HCT116 (cell line): ENCODE measurements at regions not wholly inside any gene's neighbourhood (a gene's known extent, or its start where the extent isn't known, plus 50 kb on each side); places are given as distances from the start of the nearest gene placed in this dataset.

ENCODE experiments used
- ATAC-seq: fragments of 200-7000 bp; cut with Tn5 transposase; 2 replicates; pipeline ENCODE4 v1.9.1; 2020; ENCODE audit warnings: mild to moderate bottlenecking, moderate library complexity
- BruUV-seq: library from RNA; stranded (reverse); fragments of 400-500 nt; replicated peaks from 2 replicates; lab custom pipeline; 2021; lab: Mats Ljungman, UMichigan
- CTCF ChIA-PET: fragments of 300-600 bp; sonication (Branson Sonifier 250); formaldehyde crosslinking; loops from one replicate; lab custom pipeline; 2021; ENCODE audit warnings: antibody characterized with exemption; lab: Charles Lee
- POLR2A ChIA-PET: fragments of 300-600, 350-600 bp; sonication (Branson Sonifier 250); formaldehyde crosslinking; loops from one replicate; lab custom pipeline; 2021; ENCODE audit warnings: antibody characterized with exemption; lab: Charles Lee
- RAD21 ChIA-PET, 2 experiments: fragments of 300-600 bp; sonication (Branson Sonifier 250); formaldehyde crosslinking; loops; one replicate each; lab custom pipeline; 2023; ENCODE audit warnings: low total read pairs in 2 of 2; ENCODE audit not compliant: uncharacterized antibody in 2 of 2, unreplicated experiment in 2 of 2, low non-redundant PET in 1 of 2; lab: Charles Lee
- DNase-seq: peaks from one replicate; pipeline ENCODE4 v3.0.0-alpha.2; 2010; ENCODE audit warnings: low read depth, low spot score
- H2AFZ ChIP-seq: fragments of 200-600 bp; shearing (Covaris generic), sonication (generic); 2 replicates; pipeline ENCODE4 v1.6.1; 2017; ENCODE audit warnings: low read depth, mixed run types, mixed read lengths, antibody characterized with exemption, low read length; ENCODE audit not compliant: poor library complexity, severe bottlenecking
- H3K27ac ChIP-seq: 2 replicates; pipeline ENCODE4 v1.5.1; 2012; ENCODE audit warnings: low read depth, low read length
- H3K27me3 ChIP-seq: fragments of 200-600 bp; sonication (generic); 2 replicates; pipeline ENCODE4 v1.6.1; 2016; ENCODE audit warnings: mixed run types, low read length, mixed read lengths; ENCODE audit not compliant: insufficient read depth
- H3K36me3 ChIP-seq, 2 experiments: fragments of 200-500 bp in 1 of 2; fragments of 200-600 bp in 1 of 2; sonication (Bioruptor generic) in 1 of 2; sonication (generic) in 1 of 2; 2 replicates each; pipeline versions ENCODE4 v1.5.1 to v1.6.1; 2014 to 2016; ENCODE audit warnings: low read length in 2 of 2, inconsistent platforms in 1 of 2, mixed read lengths in 1 of 2, mixed run types in 1 of 2; ENCODE audit not compliant: insufficient read depth in 2 of 2, control insufficient read depth in 1 of 2
- H3K4me1 ChIP-seq, 2 experiments: fragments of 200-600 bp in 1 of 2; sonication (generic) in 1 of 2; 2 replicates each; pipeline versions ENCODE4 v1.5.1 to v1.6.1; 2012 to 2017; ENCODE audit warnings: low read length in 2 of 2, inconsistent platforms in 1 of 2, mild to moderate bottlenecking in 1 of 2, mixed read lengths in 1 of 2, mixed run types in 1 of 2, moderate library complexity in 1 of 2; ENCODE audit not compliant: insufficient read depth in 2 of 2, control insufficient read depth in 1 of 2
- H3K4me2 ChIP-seq: fragments of 200-600 bp; sonication (generic); 2 replicates; pipeline ENCODE4 v1.6.1; 2017; ENCODE audit warnings: mixed run types, low read length, mixed read lengths
- H3K4me3 ChIP-seq, 2 experiments: fragments of 200-600 bp in 1 of 2; sonication (generic) in 1 of 2; replicated peaks in 1 of 2; 2 replicates each; pipeline ENCODE4 v1.5.1; 2011 to 2016; ENCODE audit warnings: low read length in 2 of 2, control low read depth in 1 of 2, low read depth in 1 of 2, mild to moderate bottlenecking in 1 of 2, mixed read lengths in 1 of 2, mixed run types in 1 of 2
- H3K79me2 ChIP-seq: fragments of 200-600 bp; sonication (generic); 2 replicates; pipeline ENCODE4 v1.6.1; 2017; ENCODE audit warnings: mild to moderate bottlenecking, mixed run types, low read length, moderate library complexity, mixed read lengths; ENCODE audit not compliant: insufficient read depth
- H3K9ac ChIP-seq: fragments of 200-600 bp; sonication (generic); 2 replicates; pipeline ENCODE4 v1.6.1; 2016; ENCODE audit warnings: low read length, mixed read lengths
- H3K9me2 ChIP-seq: fragments of 200-600 bp; sonication (generic), shearing (Covaris generic); 2 replicates; pipeline ENCODE4 v1.6.1; 2017; ENCODE audit warnings: mixed run types, mild to moderate bottlenecking, moderate library complexity; ENCODE audit not compliant: insufficient read depth
- H3K9me3 ChIP-seq, 2 experiments: fragments of 200-500 bp in 1 of 2; fragments of 200-600 bp in 1 of 2; sonication (Bioruptor generic) in 1 of 2; sonication (generic) in 1 of 2; 2 replicates each; pipeline ENCODE4 v1.6.1; 2014 to 2017; ENCODE audit warnings: low read length in 2 of 2, mixed read lengths in 2 of 2, inconsistent platforms in 1 of 2, low read depth in 1 of 2, mild to moderate bottlenecking in 1 of 2, mixed run types in 1 of 2, moderate library complexity in 1 of 2; ENCODE audit not compliant: control insufficient read depth in 1 of 2, insufficient read depth in 1 of 2
- H4K20me1 ChIP-seq: fragments of 200-600 bp; sonication (generic), shearing (Covaris generic); 2 replicates; pipeline ENCODE4 v1.6.1; 2017; ENCODE audit warnings: mixed run types, mild to moderate bottlenecking, moderate library complexity; ENCODE audit not compliant: insufficient read depth
- ATF3 ChIP-seq: IDR thresholded peaks from 2 replicates; pipeline ENCODE4 v1.6.1; 2012
- CBX3 ChIP-seq: IDR thresholded peaks from 2 replicates; pipeline ENCODE4 v1.6.1; 2012; ENCODE audit warnings: low read depth
- CEBPB ChIP-seq: IDR thresholded peaks from 2 replicates; pipeline ENCODE4 v1.6.1; 2012; ENCODE audit warnings: low read depth
- EGR1 ChIP-seq: IDR thresholded peaks from 2 replicates; pipeline ENCODE4 v1.6.1; 2012; ENCODE audit warnings: low read depth
- ELF1 ChIP-seq: IDR thresholded peaks from 2 replicates; pipeline ENCODE4 v1.6.1; 2012; ENCODE audit warnings: low read depth, borderline replicate concordance
- EZH2 ChIP-seq: fragments of 200-600 bp; sonication (generic); IDR thresholded peaks from 2 replicates; pipeline ENCODE4 v1.6.1; 2017; ENCODE audit warnings: antibody characterized with exemption, mixed run types
- FOSL1 ChIP-seq: IDR thresholded peaks from 2 replicates; pipeline ENCODE4 v1.6.1; 2012; ENCODE audit warnings: low read depth
- JUND ChIP-seq: IDR thresholded peaks from 2 replicates; pipeline ENCODE4 v1.6.1; 2012
- POLR2A ChIP-seq: IDR thresholded peaks from 2 replicates; pipeline ENCODE4 v1.7.0; 2011; ENCODE audit warnings: borderline replicate concordance; ENCODE audit not compliant: insufficient read depth, insufficient read length; ENCODE audit errors: extremely low read depth
- POLR2AphosphoS5 ChIP-seq: IDR thresholded peaks from 2 replicates; pipeline ENCODE4 v1.6.1; 2011; ENCODE audit warnings: mild to moderate bottlenecking, low read depth, low read length, moderate library complexity
- RAD21 ChIP-seq: IDR thresholded peaks from 2 replicates; pipeline ENCODE4 v1.6.1; 2012; ENCODE audit warnings: low read depth, mild to moderate bottlenecking
- REST ChIP-seq: IDR thresholded peaks from 2 replicates; pipeline ENCODE4 v1.6.1; 2012; ENCODE audit warnings: low read depth
- SIN3A ChIP-seq: IDR thresholded peaks from 2 replicates; pipeline ENCODE4 v1.6.1; 2012; ENCODE audit warnings: low read depth
- SP1 ChIP-seq: IDR thresholded peaks from 2 replicates; pipeline ENCODE4 v1.6.1; 2012; ENCODE audit warnings: low read depth
- SRF ChIP-seq: IDR thresholded peaks from 2 replicates; pipeline ENCODE4 v1.6.1; 2012; ENCODE audit warnings: low read depth
- TCF7L2 ChIP-seq: IDR thresholded peaks from 2 replicates; pipeline ENCODE4 v1.7.0; 2011; ENCODE audit warnings: borderline replicate concordance, inconsistent platforms; ENCODE audit not compliant: insufficient read depth, insufficient read length; ENCODE audit errors: extremely low read depth
- YY1 ChIP-seq: IDR thresholded peaks from 2 replicates; pipeline ENCODE4 v1.6.1; 2011; ENCODE audit warnings: low read length, low read depth, moderate library complexity, mild to moderate bottlenecking; ENCODE audit not compliant: insufficient replicate concordance; ENCODE audit errors: extremely low read depth
- ZFX ChIP-seq: fragments of 450-650 bp; IDR thresholded peaks from 2 replicates; pipeline ENCODE4 v1.6.1; 2017
- ZNF274 ChIP-seq: fragments of 200-500 bp; sonication (Bioruptor generic); IDR thresholded peaks from 2 replicates; pipeline ENCODE4 v1.6.1; 2014; ENCODE audit warnings: mild to moderate bottlenecking, low read depth, low read length, inconsistent platforms
- intact Hi-C: fragments of 100-400 bp; cut with micrococcal nuclease; formaldehyde crosslinking; loops from 2 replicates; pipeline ENCODE4 v1.10.0; 2022
- TF ChIP-seq, protein P1 (sequence below), 3 experiments: fragments of 200-600 bp in 1 of 3; sonication (generic) in 1 of 3; IDR thresholded peaks in 2 of 3; conservative IDR thresholded peaks in 1 of 3; 2 replicates each; pipeline ENCODE4 v1.5.1; 2012 to 2017; ENCODE audit warnings: low read depth in 2 of 3, low read length in 2 of 3, antibody characterized with exemption in 1 of 3, borderline replicate concordance in 1 of 3, control low read depth in 1 of 3, mild to moderate bottlenecking in 1 of 3, mixed read lengths in 1 of 3, mixed run types in 1 of 3, moderate library complexity in 1 of 3; ENCODE audit not compliant: insufficient read depth in 1 of 3
- TF ChIP-seq, protein P2 (sequence below): IDR thresholded peaks from 2 replicates; pipeline ENCODE4 v1.6.1; 2012

- TF ChIP-seq YY1 = no peak
- no peak for TF ChIP-seq RAD21
- no peak for TF ChIP-seq FOSL1
- no peak for TF ChIP-seq ELF1
- no peak for TF ChIP-seq ATF3
- no peak for TF ChIP-seq CBX3
These were observed 68.4 kb downstream of the SNRPE start (continued) for GRCh38 chr1:203929741-203930309.

DNA sequence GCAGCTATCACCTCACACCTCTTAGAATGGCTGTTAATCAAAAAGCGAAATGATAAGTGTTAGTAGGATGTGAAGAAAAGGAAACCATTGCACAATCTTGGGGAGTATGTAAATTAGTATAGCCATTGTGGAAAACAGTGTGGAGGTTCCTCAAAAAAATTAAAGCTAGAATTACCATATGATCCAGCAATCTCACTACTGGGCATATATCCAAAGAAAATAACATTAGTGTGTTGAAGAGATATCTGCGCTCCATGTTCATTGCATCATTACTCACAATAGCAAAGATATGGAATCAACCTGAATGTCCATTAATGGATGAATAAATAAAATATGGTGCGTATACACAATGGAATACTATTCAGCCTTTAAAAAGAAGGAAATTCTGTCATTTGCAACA is 68.9 kb downstream of the SNRPE start:
- no peak overlapping the region for H3K27ac ChIP-seq
- intact Hi-C loops = no loop called here
- H4K20me1 ChIP-seq = no peaks in the 10 kb centered on the region
- DNase-seq (no peak), ATAC-seq (no peak)
- H3K9me2 ChIP-seq = no peaks in the 10 kb centered on the region
- no peaks in the 10 kb centered on the region for H3K9me3 ChIP-seq
- no peak overlapping the region for H2AFZ ChIP-seq
- BruUV-seq = no TSS peak
- TF ChIP-seq ATF3 = no peak
- no peak for TF ChIP-seq SP1
- TF ChIP-seq FOSL1 = no peak
- TF ChIP-seq REST = no peak
- no peak for TF ChIP-seq ZNF274
- no peak for TF ChIP-seq EZH2
- no peak for TF ChIP-seq ZFX
- TF ChIP-seq POLR2AphosphoS5 = no peak
- no peak for TF ChIP-seq EGR1
- no peak for TF ChIP-seq SRF
- no peak for TF ChIP-seq SIN3A
- no peak for TF ChIP-seq YY1
- TF ChIP-seq, protein P1, sequence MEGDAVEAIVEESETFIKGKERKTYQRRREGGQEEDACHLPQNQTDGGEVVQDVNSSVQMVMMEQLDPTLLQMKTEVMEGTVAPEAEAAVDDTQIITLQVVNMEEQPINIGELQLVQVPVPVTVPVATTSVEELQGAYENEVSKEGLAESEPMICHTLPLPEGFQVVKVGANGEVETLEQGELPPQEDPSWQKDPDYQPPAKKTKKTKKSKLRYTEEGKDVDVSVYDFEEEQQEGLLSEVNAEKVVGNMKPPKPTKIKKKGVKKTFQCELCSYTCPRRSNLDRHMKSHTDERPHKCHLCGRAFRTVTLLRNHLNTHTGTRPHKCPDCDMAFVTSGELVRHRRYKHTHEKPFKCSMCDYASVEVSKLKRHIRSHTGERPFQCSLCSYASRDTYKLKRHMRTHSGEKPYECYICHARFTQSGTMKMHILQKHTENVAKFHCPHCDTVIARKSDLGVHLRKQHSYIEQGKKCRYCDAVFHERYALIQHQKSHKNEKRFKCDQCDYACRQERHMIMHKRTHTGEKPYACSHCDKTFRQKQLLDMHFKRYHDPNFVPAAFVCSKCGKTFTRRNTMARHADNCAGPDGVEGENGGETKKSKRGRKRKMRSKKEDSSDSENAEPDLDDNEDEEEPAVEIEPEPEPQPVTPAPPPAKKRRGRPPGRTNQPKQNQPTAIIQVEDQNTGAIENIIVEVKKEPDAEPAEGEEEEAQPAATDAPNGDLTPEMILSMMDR (IDR thresholded peaks at IDR 0.05 in 2 of 3, conservative IDR thresholded peaks at IDR 0.05 in 1 of 3; ENCODE audit: borderline replicate concordance in 1 of 3, insufficient read depth in 1 of 3, low read depth in 2 of 3, low read length in 2 of 3) = no peak
- no peak for TF ChIP-seq POLR2A
- TF ChIP-seq, protein P2, sequence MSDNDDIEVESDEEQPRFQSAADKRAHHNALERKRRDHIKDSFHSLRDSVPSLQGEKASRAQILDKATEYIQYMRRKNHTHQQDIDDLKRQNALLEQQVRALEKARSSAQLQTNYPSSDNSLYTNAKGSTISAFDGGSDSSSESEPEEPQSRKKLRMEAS = no peak
- no peak for TF ChIP-seq CEBPB
- no peak for TF ChIP-seq RAD21
- TF ChIP-seq CBX3 = no peak
- TF ChIP-seq TCF7L2 = no peak
- no peak for TF ChIP-seq JUND
- ChIA-PET CTCF (no interaction called here), POLR2A (no interaction called here), RAD21 (no interaction called here)
- no peaks in the 10 kb centered on the region for H3K79me2 ChIP-seq
- H3K27me3 ChIP-seq = peaks cover 1% of the 10 kb centered on the region; the same call in 1 of the 2 replicates
- H3K4me3 ChIP-seq = no peak overlapping the region
- no peak overlapping the region for H3K9ac ChIP-seq
- H3K4me1 ChIP-seq = peaks cover 0 to 2% of the 10 kb centered on the region in 2 experiments; a peak in 1 of 4 replicates
- H3K4me2 ChIP-seq = no peak overlapping the region
- no peaks in the 10 kb centered on the region for H3K36me3 ChIP-seq
